Mesenchymal stem cell (in vitro differentiated cells and primary cell): ENCODE measurements at regions not wholly inside any gene's neighbourhood (a gene's known extent, or its start where the extent isn't known, plus 50 kb on each side); places are given as distances from the start of the nearest gene placed in this dataset.

ENCODE experiments used
- DNase-seq: peaks from one replicate; pipeline ENCODE4 v3.0.0-alpha.2; 2013
- H2AFZ ChIP-seq: one replicate; pipeline ENCODE4 v1.6.1; 2013; ENCODE audit warnings: low read depth, mild to moderate bottlenecking, control low read depth, inconsistent platforms, low read length, moderate library complexity
- H2AK5ac ChIP-seq: 2 replicates; pipeline ENCODE4 v1.6.1; 2013; ENCODE audit warnings: low read length, moderate library complexity, mild to moderate bottlenecking, inconsistent platforms; ENCODE audit not compliant: severe bottlenecking
- H2BK120ac ChIP-seq: one replicate; pipeline ENCODE4 v1.6.1; 2013; ENCODE audit warnings: low read depth, mild to moderate bottlenecking, inconsistent platforms, low read length, moderate library complexity
- H2BK12ac ChIP-seq, 2 experiments: one replicate each; pipeline ENCODE4 v1.6.1; 2013; ENCODE audit warnings: inconsistent platforms in 2 of 2, low read length in 2 of 2, mild to moderate bottlenecking in 2 of 2, moderate library complexity in 2 of 2, control low read depth in 1 of 2
- H2BK15ac ChIP-seq: one replicate; pipeline ENCODE4 v1.6.1; 2013; ENCODE audit warnings: mild to moderate bottlenecking, low read depth, inconsistent platforms; ENCODE audit not compliant: poor library complexity, severe bottlenecking
- H2BK5ac ChIP-seq: 2 replicates; pipeline ENCODE4 v1.6.1; 2013; ENCODE audit warnings: low read depth, mild to moderate bottlenecking, low read length, control low read depth, inconsistent platforms; ENCODE audit not compliant: poor library complexity, severe bottlenecking
- H3K14ac ChIP-seq, 2 experiments: one replicate each; pipeline ENCODE4 v1.6.1; 2013; ENCODE audit warnings: inconsistent platforms in 2 of 2, low read length in 2 of 2, control low read depth in 1 of 2, mild to moderate bottlenecking in 1 of 2, moderate library complexity in 1 of 2
- H3K18ac ChIP-seq, 2 experiments: one replicate each; pipeline ENCODE4 v1.6.1; 2013; ENCODE audit warnings: inconsistent platforms in 2 of 2, low read length in 2 of 2, control low read depth in 1 of 2, low read depth in 1 of 2, mild to moderate bottlenecking in 1 of 2
- H3K23ac ChIP-seq, 2 experiments: one replicate each; pipeline ENCODE4 v1.6.1; 2013; ENCODE audit warnings: inconsistent platforms in 2 of 2, low read length in 2 of 2, mild to moderate bottlenecking in 2 of 2, moderate library complexity in 2 of 2, control low read depth in 1 of 2
- H3K27ac ChIP-seq: 2 replicates; pipeline ENCODE4 v1.5.1; 2013; ENCODE audit warnings: mild to moderate bottlenecking, moderate library complexity, low read length, control low read depth, inconsistent platforms; ENCODE audit not compliant: poor library complexity, severe bottlenecking
- H3K27me3 ChIP-seq, 2 experiments: 2 replicates each; pipeline versions ENCODE4 v1.6.1 to v1.7.0; 2013; ENCODE audit warnings: low read length in 2 of 2, mild to moderate bottlenecking in 2 of 2, moderate library complexity in 2 of 2, control low read depth in 1 of 2, inconsistent platforms in 1 of 2; ENCODE audit not compliant: control insufficient read depth in 1 of 2, insufficient read depth in 1 of 2
- H3K36me3 ChIP-seq, 2 experiments: 2 replicates each; pipeline versions ENCODE4 v1.6.1 to v1.7.0; 2013; ENCODE audit warnings: low read length in 2 of 2, control low read depth in 1 of 2, inconsistent platforms in 1 of 2, low read depth in 1 of 2, mild to moderate bottlenecking in 1 of 2; ENCODE audit not compliant: insufficient read depth in 2 of 2, control insufficient read depth in 1 of 2
- H3K4ac ChIP-seq, 2 experiments: one replicate each; pipeline ENCODE4 v1.6.1; 2013; ENCODE audit warnings: inconsistent platforms in 2 of 2, low read length in 2 of 2, mild to moderate bottlenecking in 2 of 2, moderate library complexity in 2 of 2, control low read depth in 1 of 2, low read depth in 1 of 2
- H3K4me1 ChIP-seq: 2 replicates; pipeline ENCODE4 v1.6.1; 2013; ENCODE audit warnings: low read depth, low read length, control low read depth; ENCODE audit not compliant: control insufficient read depth, insufficient read depth
- H3K4me2 ChIP-seq: 2 replicates; pipeline ENCODE4 v1.6.1; 2013; ENCODE audit warnings: low read length, mild to moderate bottlenecking, inconsistent platforms; ENCODE audit not compliant: poor library complexity, severe bottlenecking
- H3K4me3 ChIP-seq, 2 experiments: 2 replicates each; pipeline versions ENCODE4 v1.5.1 to v1.7.0; 2013; ENCODE audit warnings: low read length in 2 of 2, mild to moderate bottlenecking in 2 of 2, control low read depth in 1 of 2, low read depth in 1 of 2; ENCODE audit not compliant: insufficient read depth in 1 of 2
- H3K79me1 ChIP-seq: replicated peaks from 2 replicates; pipeline ENCODE4 v1.6.1; 2013; ENCODE audit warnings: mild to moderate bottlenecking, control low read depth, low read length, inconsistent platforms; ENCODE audit not compliant: poor library complexity, severe bottlenecking
- H3K9ac ChIP-seq: 2 replicates; pipeline ENCODE4 v1.7.0; 2013; ENCODE audit warnings: mild to moderate bottlenecking, low read length, moderate library complexity
- H3K9me3 ChIP-seq: 2 replicates; pipeline ENCODE4 v1.7.0; 2013; ENCODE audit warnings: mild to moderate bottlenecking, low read length; ENCODE audit not compliant: control insufficient read depth
- H4K8ac ChIP-seq: one replicate; pipeline ENCODE4 v1.6.1; 2013; ENCODE audit warnings: inconsistent platforms, mild to moderate bottlenecking, low read length, moderate library complexity
- H4K91ac ChIP-seq: one replicate; pipeline ENCODE4 v1.6.1; 2013; ENCODE audit warnings: mild to moderate bottlenecking, low read length, inconsistent platforms
- WGBS: methylation state at CpG from one replicate; pipeline ENCODE4 v1.1.7; 2013; ENCODE audit warnings: mixed read lengths; 5-methylcytosine and 5-hydroxymethylcytosine counted together

DNA sequence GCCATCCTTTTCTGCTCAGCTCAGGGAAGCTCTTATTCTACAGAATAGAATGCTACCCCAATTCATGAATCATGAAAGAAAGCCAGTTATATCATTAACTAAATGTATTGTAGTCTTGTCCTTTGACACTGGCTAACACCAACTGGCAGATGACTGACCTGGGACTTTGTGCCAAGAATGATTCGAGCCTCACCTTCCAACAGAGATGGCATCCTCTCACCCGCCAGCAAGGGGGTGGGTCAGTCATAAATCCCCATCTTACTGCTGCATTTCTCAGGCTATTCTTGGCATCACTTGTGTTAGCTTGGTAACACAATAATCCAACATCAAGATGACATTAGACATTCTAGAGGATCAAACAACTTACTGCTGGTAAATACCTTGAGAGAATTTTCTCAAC is 1239.8 kb upstream of the MIR17HG start:
- Histone ChIP-seq H3K4me2 (no peak overlapping the region), H2BK12ac (no peak overlapping the region), H3K27ac (no peak overlapping the region), H2BK120ac (no peak overlapping the region), H3K23ac (no peak overlapping the region), H3K79me1 (no peaks in the 10 kb centered on the region), H3K14ac (no peak overlapping the region), H3K4me3 (no peak overlapping the region), H3K9me3 (no peaks in the 10 kb centered on the region), H3K4ac (no peak overlapping the region), H2BK5ac (no peak overlapping the region), H4K91ac (no peak overlapping the region), H3K4me1 (peaks cover 2% of the 10 kb centered on the region), H4K8ac (no peak overlapping the region), H2AK5ac (no peak overlapping the region), H3K9ac (no peak overlapping the region), H3K36me3 (no peaks in the 10 kb centered on the region), H3K27me3 (no peaks in the 10 kb centered on the region), H2AFZ (no peak overlapping the region), H2BK15ac (no peak overlapping the region), H3K18ac (no peak overlapping the region)
- DNase-seq, result no peak
- WGBS, result 93% methylated on average over 2 of the region's 2 CpGs

DNA sequence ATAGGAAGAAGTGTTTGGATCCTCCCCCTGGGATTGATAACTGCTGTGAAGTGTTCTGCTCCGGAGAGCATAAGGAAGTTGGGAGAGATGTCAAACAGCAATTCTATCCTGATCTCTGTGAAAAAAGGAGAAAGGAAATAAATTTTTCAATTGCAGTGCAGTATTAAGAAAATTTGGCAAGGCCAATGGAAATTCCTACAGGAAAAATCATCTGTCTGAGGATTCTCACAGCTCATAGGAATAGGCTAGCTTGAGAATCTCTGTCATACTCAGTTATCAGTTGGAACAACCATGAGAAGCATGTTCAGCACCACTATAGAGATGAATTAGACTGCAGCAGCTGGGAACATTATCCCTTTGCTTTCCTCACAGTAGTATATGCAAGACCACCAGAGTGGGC is 1238.9 kb upstream of the MIR17HG start:
- Histone ChIP-seq H3K9me3 (no peaks in the 10 kb centered on the region), H3K4me3 (no peak overlapping the region), H4K91ac (no peak overlapping the region), H2AFZ (no peak overlapping the region), H2BK15ac (no peak overlapping the region), H3K79me1 (no peaks in the 10 kb centered on the region), H2BK120ac (no peak overlapping the region), H4K8ac (no peak overlapping the region), H2BK5ac (no peak overlapping the region), H3K36me3 (no peaks in the 10 kb centered on the region), H3K14ac (no peak overlapping the region), H3K4me2 (no peak overlapping the region), H3K23ac (no peak overlapping the region), H2AK5ac (no peak overlapping the region), H3K9ac (no peak overlapping the region), H2BK12ac (no peak overlapping the region), H3K27me3 (no peaks in the 10 kb centered on the region), H3K18ac (no peak overlapping the region), H3K4me1 (peaks cover 2% of the 10 kb centered on the region), H3K27ac (no peak overlapping the region), H3K4ac (no peak overlapping the region)
- 90% methylated on average over 1 of the region's 1 CpG for WGBS
- no peak for DNase-seq

DNA sequence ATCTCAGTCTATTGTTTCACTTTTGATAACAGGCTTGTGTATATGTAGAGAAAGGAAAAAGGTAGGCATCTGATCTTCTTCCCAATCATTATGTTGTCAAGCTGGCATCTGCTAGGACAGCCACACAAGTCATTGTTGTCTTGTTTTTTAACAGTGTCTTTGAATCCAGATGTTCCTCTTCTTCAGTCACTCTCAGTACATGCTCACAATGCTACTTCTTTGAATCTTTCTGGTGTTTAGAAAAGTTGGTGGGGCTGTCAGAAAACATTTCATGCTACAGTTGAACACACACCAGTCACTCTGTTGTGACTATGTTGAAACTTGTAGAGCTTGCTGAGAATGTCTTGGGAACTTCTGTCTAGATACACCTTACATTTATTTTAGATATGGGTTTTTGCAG is 1231.4 kb upstream of the MIR17HG start:
- H3K9me3 ChIP-seq, result no peaks in the 10 kb centered on the region
- H2AFZ ChIP-seq, result no peak overlapping the region
- H3K4me1 ChIP-seq, result no peaks in the 10 kb centered on the region
- no peak overlapping the region for H4K8ac ChIP-seq
- H3K4ac ChIP-seq, result no peak overlapping the region
- H2AK5ac ChIP-seq, result no peak overlapping the region
- no peak overlapping the region for H3K14ac ChIP-seq
- no peak overlapping the region for H3K23ac ChIP-seq
- no peaks in the 10 kb centered on the region for H3K36me3 ChIP-seq
- no peak overlapping the region for H3K9ac ChIP-seq
- H3K27me3 ChIP-seq, result no peaks in the 10 kb centered on the region
- DNase-seq, result no peak
- no peak overlapping the region for H2BK15ac ChIP-seq
- no peak overlapping the region for H2BK120ac ChIP-seq
- no peaks in the 10 kb centered on the region for H3K79me1 ChIP-seq
- no peak overlapping the region for H3K4me2 ChIP-seq
- H3K27ac ChIP-seq, result no peak overlapping the region
- no peak overlapping the region for H4K91ac ChIP-seq
- no peak overlapping the region for H2BK5ac ChIP-seq
- no peak overlapping the region for H3K4me3 ChIP-seq
- no peak overlapping the region for H2BK12ac ChIP-seq
- no peak overlapping the region for H3K18ac ChIP-seq

DNA sequence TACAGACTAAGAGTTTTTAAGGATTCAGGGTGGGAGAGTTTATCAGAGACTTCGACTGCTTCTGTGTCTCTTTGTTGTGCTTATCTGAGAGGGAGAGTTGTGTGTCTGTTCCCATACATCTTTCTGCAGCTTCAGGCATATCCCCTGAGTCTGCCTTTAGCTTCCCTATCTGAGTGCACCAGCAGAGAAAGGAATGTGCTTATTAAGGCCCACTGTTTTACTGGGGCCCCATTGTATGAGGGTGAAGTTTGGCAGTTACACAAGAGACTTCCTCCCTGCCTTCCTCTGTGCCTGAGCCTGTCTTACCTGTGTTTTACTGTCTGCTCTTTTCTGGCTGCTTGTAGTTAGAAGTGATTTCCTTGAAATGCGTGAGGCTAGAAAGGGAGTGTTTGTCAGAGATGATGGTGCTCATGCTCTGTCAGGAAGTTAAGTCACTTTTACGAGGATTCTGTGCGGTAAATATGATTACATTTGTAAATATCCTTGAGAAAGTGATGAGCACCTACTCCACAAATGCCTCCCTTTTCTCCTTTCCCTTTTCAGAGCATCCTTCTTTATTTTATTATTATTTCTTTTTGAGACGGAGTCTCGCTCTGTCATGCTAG is 1228.9 kb upstream of the MIR17HG start:
- no peak overlapping the region for H4K8ac ChIP-seq
- no peak for DNase-seq
- no peak overlapping the region for H3K9ac ChIP-seq
- H3K14ac ChIP-seq, result no peak overlapping the region
- no peak overlapping the region for H3K4me3 ChIP-seq
- H2BK5ac ChIP-seq, result no peak overlapping the region
- no peak overlapping the region for H3K27ac ChIP-seq
- no peak overlapping the region for H2BK12ac ChIP-seq
- H3K4me2 ChIP-seq, result no peak overlapping the region
- no peaks in the 10 kb centered on the region for H3K27me3 ChIP-seq
- no peak overlapping the region for H2AFZ ChIP-seq
- H3K36me3 ChIP-seq, result no peaks in the 10 kb centered on the region
- no peak overlapping the region for H3K23ac ChIP-seq
- H2BK120ac ChIP-seq, result no peak overlapping the region
- WGBS, result 91% methylated on average over 4 of the region's 6 CpGs
- H3K79me1 ChIP-seq, result no peaks in the 10 kb centered on the region
- H3K4ac ChIP-seq, result no peak overlapping the region
- H3K4me1 ChIP-seq, result no peaks in the 10 kb centered on the region
- H2AK5ac ChIP-seq, result no peak overlapping the region
- no peak overlapping the region for H4K91ac ChIP-seq
- H3K9me3 ChIP-seq, result no peaks in the 10 kb centered on the region
- H3K18ac ChIP-seq, result no peak overlapping the region
- H2BK15ac ChIP-seq, result no peak overlapping the region
